Colonic mucosa (tissue), 4 donors: ENCODE measurements at regions not wholly inside any gene's neighbourhood (a gene's known extent, or its start where the extent isn't known, plus 50 kb on each side); places are given as distances from the start of the nearest gene placed in this dataset.

Experiments used
- DNase-seq: peaks from one replicate; pipeline ENCODE4 v3.0.0-alpha.2; 2020
- H3K27ac ChIP-seq: fragments of 200-600 bp; one replicate; pipeline ENCODE4 v1.8.0; 2021
- H3K27me3 ChIP-seq: fragments of 200-600 bp; one replicate; pipeline ENCODE4 v1.8.0; 2021
- H3K36me3 ChIP-seq: fragments of 200-600 bp; one replicate; pipeline ENCODE4 v1.8.0; 2021
- H3K4me1 ChIP-seq: fragments of 200-600 bp; one replicate; pipeline ENCODE4 v1.8.0; 2021; ENCODE audit warnings: mild to moderate bottlenecking
- H3K4me3 ChIP-seq: fragments of 200-600 bp; one replicate; pipeline ENCODE4 v1.8.0; 2021
- H3K9ac ChIP-seq, 2 donors: one replicate each; pipeline ENCODE4 v1.7.0; 2013; ENCODE audit warnings: control low read depth in 2 of 2, low read depth in 2 of 2, low read length in 2 of 2
- H3K9me3 ChIP-seq: fragments of 200-600 bp; one replicate; pipeline ENCODE4 v1.8.0; 2021
- CTCF ChIP-seq: fragments of 200-600 bp; IDR thresholded peaks from one replicate; pipeline ENCODE4 v1.8.0; 2022; ENCODE audit warnings: antibody characterized with exemption, mild to moderate bottlenecking
- intact Hi-C: fragments of 100-400 bp; cut with DNase I; formaldehyde crosslinking; loops from one replicate; pipeline ENCODE4 v1.14.1; 2022
- donor health status: healthy.
- donor health status: DM: no; HTN: no; CAD: no.
- donor health status: DM: no; HTN: no; CAD: no.

- no peak for DNase-seq
- intact Hi-C loops, result no loop called here
- Histone ChIP-seq H3K4me1 (no peaks in the 10 kb centered on the region), H3K36me3 (no peaks in the 10 kb centered on the region), H3K27me3 (no peaks in the 10 kb centered on the region), H3K27ac (no peak overlapping the region), H3K9me3 (no peaks in the 10 kb centered on the region), H3K4me3 (no peak overlapping the region), H3K9ac (no peak overlapping the region)
- no peak for TF ChIP-seq CTCF
Observed at GRCh38 chr1:70671006-70671405, 259.9 kb downstream of the CTH start.

GRCh38 chr1:70672442-70672888 lies 261.4 kb downstream of the CTH start:
- no peak for DNase-seq
- no peak overlapping the region for H3K27ac ChIP-seq

GRCh38 chr1:70674941-70675685 lies 264.0 kb downstream of the CTH start:
- intact Hi-C loops, result no loop called here
- H3K4me1 ChIP-seq, result no peaks in the 10 kb centered on the region
- no peak overlapping the region for H3K27ac ChIP-seq
- H3K9ac ChIP-seq, result no peak overlapping the region
- H3K36me3 ChIP-seq, result no peaks in the 10 kb centered on the region
- TF ChIP-seq CTCF, result no peak
- DNase-seq, result no peak
- no peaks in the 10 kb centered on the region for H3K9me3 ChIP-seq
- no peaks in the 10 kb centered on the region for H3K27me3 ChIP-seq
- no peak overlapping the region for H3K4me3 ChIP-seq

More at GRCh38 chr1:70672442-70672888, 261.4 kb downstream of the CTH start:
- H3K9me3 ChIP-seq, result no peaks in the 10 kb centered on the region
- no peak overlapping the region for H3K9ac ChIP-seq
- no peaks in the 10 kb centered on the region for H3K27me3 ChIP-seq
- no peaks in the 10 kb centered on the region for H3K4me1 ChIP-seq
- H3K36me3 ChIP-seq, result no peaks in the 10 kb centered on the region
- intact Hi-C loops, result no loop called here
- H3K4me3 ChIP-seq, result no peak overlapping the region
- TF ChIP-seq CTCF, result no peak

GRCh38 chr1:70675737-70676156 lies 264.7 kb downstream of the CTH start:
- no peaks in the 10 kb centered on the region for H3K27me3 ChIP-seq
- H3K9ac ChIP-seq, result no peak overlapping the region
- H3K36me3 ChIP-seq, result no peaks in the 10 kb centered on the region
- DNase-seq, result no peak
- H3K4me1 ChIP-seq, result no peaks in the 10 kb centered on the region
- no peak overlapping the region for H3K4me3 ChIP-seq
- intact Hi-C loops, result no loop called here
- no peak for TF ChIP-seq CTCF
- no peaks in the 10 kb centered on the region for H3K9me3 ChIP-seq
- no peak overlapping the region for H3K27ac ChIP-seq

- H3K9ac ChIP-seq, result no peak overlapping the region
- TF ChIP-seq CTCF, result peak; percentile 91
- no peak overlapping the region for H3K27ac ChIP-seq
- intact Hi-C loops, result loop anchor here (2.0 kb wide), 1 partner anchor 363 kb away; no protein-coding TSS in a partner anchor
- peak; percentile 58 for DNase-seq
- no peak overlapping the region for H3K4me3 ChIP-seq
- no peaks in the 10 kb centered on the region for H3K9me3 ChIP-seq
- no peaks in the 10 kb centered on the region for H3K27me3 ChIP-seq
- no peaks in the 10 kb centered on the region for H3K4me1 ChIP-seq
- no peaks in the 10 kb centered on the region for H3K36me3 ChIP-seq
Observed at GRCh38 chr1:70685300-70686286, 274.5 kb downstream of the CTH start.
